NCI-H1694 (cell line): ENCODE measurements at regions not wholly inside any gene's neighbourhood (a gene's known extent, or its start where the extent isn't known, plus 50 kb on each side); places are given as distances from the start of the nearest gene placed in this dataset.

Experiments used
- DNase-seq: peaks from one replicate; lab custom pipeline; 2025; lab: John Stamatoyannopoulos, UW

GRCh38 chr19:28843761-28844492 lies 369.0 kb downstream of the UQCRFS1 start:
- no peak for DNase-seq

GRCh38 chr19:28841531-28841930 lies 371.4 kb downstream of the UQCRFS1 start:
- DNase-seq: no peak

DNA sequence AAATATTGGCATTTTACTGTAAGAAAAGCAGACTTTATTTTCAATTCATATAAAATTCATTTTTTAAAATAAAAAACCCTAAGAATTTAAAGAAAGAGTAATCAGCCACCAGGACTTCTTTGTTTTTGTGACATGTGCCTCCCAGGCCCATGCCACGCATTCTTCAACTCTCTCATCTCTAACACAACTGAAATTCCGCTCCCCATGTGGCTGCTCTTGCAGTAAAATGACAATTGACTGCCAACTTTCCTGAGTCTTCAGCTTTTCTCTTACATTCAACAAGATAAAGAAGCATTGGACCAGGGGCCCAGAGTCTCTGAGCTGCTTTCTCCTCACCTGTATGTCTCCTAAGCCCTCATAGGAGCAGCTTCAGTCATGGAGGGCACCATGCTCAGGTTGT lies 372.1 kb downstream of the UQCRFS1 start:
- DNase-seq: no peak

DNA sequence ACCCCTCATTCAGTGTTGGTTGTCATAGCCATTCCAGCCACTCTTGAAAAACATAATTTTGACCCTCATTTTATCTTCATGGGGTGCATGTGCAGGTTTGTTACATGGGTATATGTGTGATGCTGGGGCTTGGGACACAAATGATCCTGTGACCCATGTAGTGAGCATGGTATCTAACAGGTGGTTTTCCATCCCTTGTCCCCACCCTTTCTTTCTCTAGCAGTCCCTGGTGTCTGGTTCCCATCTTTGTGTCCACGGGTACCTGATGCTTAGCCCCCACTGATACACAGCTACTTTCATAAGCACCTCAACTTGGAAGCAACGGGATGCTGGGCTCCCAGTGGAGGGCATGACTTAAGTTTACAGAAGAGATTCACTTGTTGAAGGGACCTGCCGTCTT lies 373.5 kb downstream of the UQCRFS1 start:
- DNase-seq: no peak

GRCh38 chr19:28838909-28839308 lies 374.0 kb downstream of the UQCRFS1 start:
- DNase-seq: no peak

DNA sequence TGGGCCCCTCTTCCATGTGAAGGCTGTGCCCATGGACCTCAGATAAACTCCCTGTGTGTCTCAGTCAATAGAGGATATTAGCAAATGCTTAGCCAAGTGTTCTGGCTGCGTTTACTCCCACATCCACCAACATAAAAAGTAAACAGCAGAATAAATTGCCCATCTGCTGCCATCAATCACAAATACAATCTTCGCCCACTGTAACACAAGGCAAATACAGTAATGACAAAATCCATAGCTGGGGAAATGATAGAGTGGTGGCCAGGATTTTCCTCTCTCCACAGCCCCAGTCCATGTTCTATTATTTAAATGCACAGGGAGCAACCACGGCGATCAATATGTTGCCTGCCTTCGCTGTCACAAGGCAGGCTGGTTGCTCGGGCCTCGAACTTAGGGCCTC lies 376.5 kb downstream of the UQCRFS1 start:
- no peak for DNase-seq

GRCh38 chr19:28834996-28835395 lies 378.0 kb downstream of the UQCRFS1 start:
- no peak for DNase-seq

DNA sequence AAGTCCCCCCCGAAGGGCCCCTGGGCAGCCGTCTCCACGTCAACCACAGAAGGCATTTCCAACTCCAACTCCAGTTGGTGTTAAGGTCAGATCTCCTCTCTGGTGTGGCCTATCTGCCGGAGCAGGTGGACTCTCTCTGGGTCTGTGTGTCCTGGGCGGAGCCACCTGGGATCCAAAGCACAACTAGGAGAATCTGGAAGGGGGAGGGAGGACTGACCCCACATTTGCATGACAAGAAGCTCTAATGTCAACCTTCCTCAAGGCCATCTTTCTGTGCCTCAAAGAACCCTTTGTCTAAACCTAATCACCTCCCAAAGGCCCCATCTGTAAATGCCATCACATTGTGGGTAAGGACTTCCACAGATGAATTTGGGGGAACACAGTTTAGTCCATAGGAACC lies 381.5 kb downstream of the UQCRFS1 start:
- no peak for DNase-seq

- DNase-seq: no peak
Measured at GRCh38 chr19:28829762-28830161, 383.2 kb downstream of the UQCRFS1 start.

- no peak for DNase-seq
Measured at GRCh38 chr19:28829359-28829758, 383.6 kb downstream of the UQCRFS1 start.

DNA sequence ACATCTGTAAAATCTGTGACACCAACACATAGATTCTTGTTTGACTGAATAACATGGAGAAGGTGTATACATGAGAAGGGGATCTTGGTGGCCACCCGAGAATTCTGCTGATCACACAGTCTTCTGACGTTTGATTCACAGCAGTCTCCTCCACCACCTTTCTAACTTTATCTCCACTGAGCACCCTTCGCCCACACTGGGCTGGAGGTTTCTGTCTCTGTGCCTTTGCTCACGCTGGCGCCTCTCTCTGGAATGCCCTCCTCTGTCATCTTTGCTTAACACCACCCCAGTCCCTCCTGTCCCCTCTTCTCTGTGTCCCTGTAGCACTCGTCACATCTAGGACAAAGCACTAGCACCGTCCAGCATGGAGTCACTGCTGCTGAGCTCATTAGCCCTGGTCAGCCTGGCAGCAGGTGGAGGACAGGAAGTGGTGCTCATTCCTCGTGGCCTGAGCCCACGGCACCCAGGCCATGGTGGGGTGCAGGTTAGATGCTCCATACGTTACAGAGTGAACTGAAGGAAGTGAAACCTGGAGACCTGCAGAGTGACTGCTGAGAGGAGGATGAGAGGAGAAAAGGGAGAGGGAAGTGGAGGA lies 384.6 kb downstream of the UQCRFS1 start:
- DNase-seq: no peak

DNA sequence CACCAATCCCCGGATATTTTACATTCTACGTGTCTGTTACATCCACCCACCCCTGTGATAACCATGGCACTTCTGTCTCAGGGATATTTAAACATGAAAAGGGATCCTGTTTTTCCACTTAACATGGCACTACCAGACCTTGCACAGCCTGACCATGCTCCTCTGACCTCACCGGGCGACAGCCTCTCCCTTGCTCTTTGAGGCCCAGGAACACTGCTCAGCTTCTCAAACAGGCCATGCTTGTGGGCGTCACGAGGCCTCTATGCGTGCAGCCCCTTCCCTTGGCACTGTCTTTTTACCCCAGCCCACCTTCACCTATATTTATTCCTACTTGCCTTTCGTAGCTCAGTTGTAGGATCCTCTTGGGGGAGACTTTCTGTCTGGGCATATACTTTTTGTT lies 385.6 kb downstream of the UQCRFS1 start:
- no peak for DNase-seq

DNA sequence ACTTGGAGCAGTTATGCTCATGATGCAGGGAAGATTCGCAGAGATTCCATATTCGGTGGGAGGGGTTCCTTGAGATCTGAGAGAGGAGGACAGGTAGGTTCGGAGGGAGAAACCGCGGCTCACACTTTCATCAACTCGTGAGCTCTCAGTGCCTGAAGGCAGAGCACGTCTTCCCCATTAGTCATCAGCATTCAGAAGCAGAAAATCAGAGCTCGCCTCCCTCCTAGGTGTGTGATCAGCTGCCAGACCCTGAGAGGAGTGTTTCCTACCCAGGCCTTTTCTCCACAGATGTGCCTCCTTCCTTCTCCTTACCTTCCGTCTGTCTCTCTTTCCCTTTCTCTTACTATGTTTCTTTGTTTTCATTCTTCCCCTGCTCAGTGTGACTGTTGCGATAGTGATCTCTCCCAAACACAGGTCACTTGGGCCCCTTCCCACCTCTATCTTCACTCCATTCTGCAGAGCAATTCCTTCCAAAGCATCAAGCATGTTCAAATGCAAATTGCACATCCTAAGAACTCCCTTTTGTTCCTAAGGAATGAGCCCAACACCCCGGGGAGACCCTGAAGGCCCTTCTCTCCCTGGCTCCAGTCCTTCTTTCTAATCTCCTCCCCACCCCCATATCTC lies 389.5 kb downstream of the UQCRFS1 start:
- no peak for DNase-seq

- no peak for DNase-seq
Measured at GRCh38 chr19:28820289-28820688, 392.7 kb downstream of the UQCRFS1 start.

DNA sequence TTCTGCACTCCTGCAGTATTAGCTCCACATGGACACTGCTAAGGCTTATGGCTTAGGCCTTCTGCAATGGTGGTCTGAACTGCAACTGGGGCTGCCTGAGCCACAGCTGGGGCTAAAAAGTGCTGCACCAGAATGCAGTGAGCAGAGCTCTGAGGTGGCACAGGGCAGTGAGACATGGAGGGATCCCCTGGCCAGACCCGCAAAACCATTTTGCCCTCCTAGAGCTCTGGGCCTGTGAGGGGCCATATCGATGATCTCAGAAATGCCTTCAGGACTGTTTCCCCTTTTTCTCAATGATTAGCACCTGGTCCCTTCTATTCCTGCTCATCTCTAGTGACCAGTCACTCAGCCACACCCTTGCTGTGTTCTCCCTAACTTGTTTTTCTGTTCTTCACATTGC lies 397.7 kb downstream of the UQCRFS1 start:
- DNase-seq: no peak

DNA sequence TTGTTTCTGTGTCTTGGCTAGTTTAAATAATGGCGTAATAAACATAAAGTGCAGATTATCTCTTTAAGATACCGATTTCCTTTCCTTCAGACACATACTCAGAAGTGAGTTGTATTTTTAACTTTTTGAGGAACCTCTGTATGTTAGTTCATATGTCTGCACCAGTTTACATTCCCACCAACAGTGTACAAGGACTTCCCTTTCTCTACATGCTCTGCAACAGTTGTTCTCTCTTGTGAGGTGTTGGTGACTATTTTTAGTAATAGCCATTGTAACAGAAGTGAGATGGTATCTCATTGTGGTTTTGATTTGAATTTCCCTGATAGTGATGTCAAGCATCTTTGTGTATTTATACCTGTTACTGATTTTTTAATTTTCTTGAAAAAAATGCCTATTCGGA lies 418.6 kb downstream of the UQCRFS1 start:
- DNase-seq: no peak

GRCh38 chr19:28793391-28794168 lies 419.4 kb downstream of the UQCRFS1 start:
- DNase-seq: no peak

GRCh38 chr19:28785971-28786370 lies 427.0 kb downstream of the UQCRFS1 start:
- DNase-seq: no peak

DNA sequence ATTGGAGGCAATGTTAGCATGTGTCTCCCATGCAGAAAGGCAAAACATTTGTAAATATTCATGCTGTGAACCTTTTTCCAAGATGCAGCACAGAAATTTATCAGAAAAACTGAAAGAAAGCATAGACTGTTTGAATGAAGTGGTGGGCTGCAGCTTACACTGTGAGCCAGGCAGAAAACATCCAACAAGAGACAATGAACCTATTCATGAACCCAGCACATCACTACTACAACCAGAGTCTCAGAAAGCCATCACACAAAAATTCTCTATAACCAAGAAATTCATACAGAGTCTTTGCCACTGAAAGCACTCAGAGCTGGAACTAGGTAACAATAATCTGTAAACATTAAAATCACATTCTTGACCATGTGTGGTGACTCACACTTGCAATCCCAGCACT lies 448.9 kb downstream of the UQCRFS1 start:
- no peak for DNase-seq

DNA sequence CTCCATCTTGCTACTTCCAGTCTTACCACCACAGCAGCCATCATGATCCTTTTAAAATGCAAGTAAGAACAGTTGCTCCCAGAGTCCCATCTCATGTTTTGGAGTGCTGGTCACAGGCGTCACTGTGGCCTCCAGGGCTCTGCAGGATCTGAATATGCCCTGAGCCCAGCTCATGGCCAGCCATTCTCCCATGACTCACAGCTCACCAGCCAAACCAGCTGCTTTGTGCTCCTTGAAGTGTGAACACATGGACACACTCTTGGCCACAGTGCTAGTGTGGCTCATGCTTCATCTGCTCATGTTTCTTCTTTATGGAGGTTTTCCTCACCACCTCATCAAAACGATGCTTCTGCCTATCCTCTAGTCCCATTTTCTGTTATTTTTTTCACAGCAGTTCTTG lies 466.5 kb downstream of the UQCRFS1 start:
- DNase-seq: no peak

DNA sequence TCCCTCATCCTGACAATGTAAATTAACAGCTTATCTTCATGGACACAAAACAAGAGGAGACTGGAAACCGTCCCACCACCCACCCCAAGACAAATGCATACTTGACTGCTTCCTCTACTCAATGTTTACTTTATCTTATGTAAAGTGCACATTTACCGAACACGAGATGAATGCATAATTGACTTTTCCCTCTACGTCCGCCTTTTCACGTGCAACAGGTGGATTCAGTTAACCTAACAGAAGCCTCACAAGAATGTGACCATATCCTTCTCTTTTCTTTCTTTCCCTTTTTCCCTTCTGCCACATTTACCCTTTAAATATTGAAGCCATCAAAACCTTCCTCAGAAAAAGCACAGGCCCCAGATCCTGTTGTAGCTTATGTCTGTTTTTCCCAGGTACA lies 468.0 kb downstream of the UQCRFS1 start:
- DNase-seq: no peak

DNA sequence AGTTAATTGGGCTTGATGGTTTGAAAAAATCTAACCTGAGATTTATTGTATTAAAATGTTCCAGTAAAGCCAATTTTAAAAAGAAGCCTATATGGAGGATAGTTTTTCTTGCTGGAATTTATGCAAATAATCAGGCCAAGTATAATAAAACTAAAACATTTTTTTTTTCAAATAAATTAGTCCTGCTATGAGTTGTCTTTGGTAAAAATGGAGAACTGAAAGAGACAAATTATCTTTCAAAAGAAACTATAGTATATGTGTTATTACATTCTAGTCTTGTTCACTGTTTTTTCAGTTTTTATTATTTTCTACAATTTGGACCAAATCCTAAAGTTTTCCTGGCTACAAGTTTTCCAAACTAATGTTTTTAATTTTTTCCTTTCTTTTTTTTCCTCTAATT lies 468.9 kb downstream of the UQCRFS1 start:
- DNase-seq: no peak
